Right atrium auricular region (tissue), 2 donors: ENCODE measurements at regions not wholly inside any gene's neighbourhood (a gene's known extent, or its start where the extent isn't known, plus 50 kb on each side); places are given as distances from the start of the nearest gene placed in this dataset.

ENCODE experiments used
- DNase-seq: peaks from one replicate; pipeline ENCODE4 v3.0.0-alpha.2; 2019; ENCODE audit warnings: low spot score
- H3K27ac ChIP-seq, 2 donors: fragments of 200-600 bp; sonication (generic); 1 replicate in 1 of 2; 2 replicates in 1 of 2; pipeline ENCODE4 v1.5.1; 2016 to 2019
- H3K27me3 ChIP-seq, 2 donors: fragments of 200-600 bp; sonication (generic); one replicate each; pipeline versions ENCODE4 v1.5.1 to v1.6.0; 2017 to 2019
- H3K36me3 ChIP-seq: fragments of 200-600 bp; sonication (generic); one replicate; pipeline ENCODE4 v1.5.1; 2016
- H3K4me1 ChIP-seq, 2 donors: fragments of 200-600 bp; sonication (generic); one replicate each; pipeline versions ENCODE4 v1.5.1 to v1.6.0; 2017 to 2019
- H3K4me3 ChIP-seq, 2 donors: fragments of 200-600 bp; sonication (generic); 1 replicate in 1 of 2; 2 replicates in 1 of 2; pipeline ENCODE4 v1.5.1; 2017 to 2019; ENCODE audit warnings: mild to moderate bottlenecking in 1 of 2, moderate library complexity in 1 of 2
- H3K9me3 ChIP-seq, 2 donors: fragments of 200-600 bp; sonication (generic); one replicate each; pipeline ENCODE4 v1.5.1; 2019
- CTCF ChIP-seq, 2 donors: fragments of 200-600 bp; sonication (generic); IDR thresholded peaks; one replicate each; pipeline ENCODE4 v1.5.1; 2019; ENCODE audit warnings: antibody characterized with exemption in 2 of 2

DNA sequence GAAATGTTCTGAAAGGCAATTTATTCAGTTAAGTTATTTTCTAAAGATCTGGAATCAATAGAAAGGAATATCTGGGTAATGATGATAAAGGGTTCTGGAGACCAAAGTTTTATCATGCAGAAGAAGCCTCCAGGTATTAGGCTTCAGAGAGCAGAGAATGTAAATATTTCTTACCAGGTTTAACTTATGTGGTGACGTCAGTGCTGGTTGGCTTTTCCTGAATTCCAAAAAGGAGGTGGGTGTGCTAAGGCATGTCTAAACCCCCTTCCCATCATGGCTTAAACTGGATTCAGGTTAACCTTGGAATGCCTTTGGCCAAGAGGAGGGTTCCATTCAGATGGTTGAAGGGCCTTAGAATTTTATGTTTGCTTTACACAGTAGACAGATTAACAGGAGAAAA is 829.9 kb downstream of the NCAM2 start:
- Histone ChIP-seq H3K9me3 (no peaks in the 10 kb centered on the region), H3K27ac (no peak overlapping the region), H3K27me3 (no peaks in the 10 kb centered on the region), H3K36me3 (no peaks in the 10 kb centered on the region), H3K4me1 (no peaks in the 10 kb centered on the region), H3K4me3 (no peak overlapping the region)
- no peak for TF ChIP-seq CTCF (IDR thresholded peaks at IDR 0.05)
- DNase-seq: no peak

- H3K27ac ChIP-seq: no peak overlapping the region
- H3K27me3 ChIP-seq: no peaks in the 10 kb centered on the region
- no peak for DNase-seq
- H3K4me1 ChIP-seq: no peaks in the 10 kb centered on the region
- no peak overlapping the region for H3K4me3 ChIP-seq
- H3K9me3 ChIP-seq: no peaks in the 10 kb centered on the region
- no peaks in the 10 kb centered on the region for H3K36me3 ChIP-seq
- no peak for TF ChIP-seq CTCF (IDR thresholded peaks at IDR 0.05)
Measured at GRCh38 chr21:21831036-21831435, 832.8 kb downstream of the NCAM2 start.

DNA sequence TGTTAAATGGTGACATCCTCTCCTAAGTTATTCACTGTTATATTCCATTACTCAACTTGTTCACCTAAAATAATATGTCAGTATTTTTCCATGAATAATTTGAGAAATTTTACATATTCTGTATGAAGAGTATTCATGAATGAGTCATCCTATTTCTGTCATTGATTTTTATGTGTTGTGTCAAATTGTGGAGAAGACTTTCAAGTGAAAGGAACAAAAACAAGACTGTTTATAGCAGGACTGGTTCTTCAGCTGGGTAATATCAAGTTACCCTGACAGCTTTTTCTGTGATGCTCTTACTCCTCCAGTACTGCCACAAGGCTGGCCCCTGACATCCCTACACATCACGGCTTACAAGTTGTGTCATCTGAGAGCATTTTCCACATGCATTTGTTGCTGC is 847.7 kb downstream of the NCAM2 start:
- Histone ChIP-seq H3K4me3 (no peak overlapping the region), H3K9me3 (no peaks in the 10 kb centered on the region), H3K27me3 (no peaks in the 10 kb centered on the region), H3K4me1 (no peaks in the 10 kb centered on the region), H3K27ac (no peak overlapping the region), H3K36me3 (no peaks in the 10 kb centered on the region)
- no peak for DNase-seq
- no peak for TF ChIP-seq CTCF (IDR thresholded peaks at IDR 0.05)

GRCh38 chr21:21851205-21851604 is 853.0 kb downstream of the NCAM2 start:
- H3K27me3 ChIP-seq: no peaks in the 10 kb centered on the region
- no peak for TF ChIP-seq CTCF (IDR thresholded peaks at IDR 0.05)

DNA sequence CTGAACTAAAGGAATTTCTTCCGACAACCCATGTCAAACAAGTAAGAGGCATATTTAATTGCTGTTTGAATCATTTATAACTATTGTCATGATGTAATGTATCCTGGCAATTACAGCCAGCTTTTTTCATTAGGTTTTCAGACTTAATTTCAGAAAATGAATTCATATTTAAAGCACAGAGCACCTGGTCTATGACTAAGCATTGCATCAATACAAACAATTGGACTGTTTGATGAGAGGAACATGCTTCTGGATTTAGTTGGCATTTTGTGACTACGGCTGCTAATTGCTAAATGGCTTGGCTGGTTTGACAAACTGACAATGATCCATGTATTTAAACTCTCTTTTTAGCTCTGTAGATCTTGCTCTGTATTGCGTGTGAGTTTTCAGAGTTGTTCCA is 853.4 kb downstream of the NCAM2 start:
- Histone ChIP-seq H3K4me1 (no peaks in the 10 kb centered on the region), H3K27ac (no peak overlapping the region), H3K36me3 (no peaks in the 10 kb centered on the region), H3K4me3 (no peak overlapping the region), H3K27me3 (no peaks in the 10 kb centered on the region), H3K9me3 (no peaks in the 10 kb centered on the region)
- DNase-seq: no peak
- no peak for TF ChIP-seq CTCF (IDR thresholded peaks at IDR 0.05)

More at GRCh38 chr21:21851205-21851604, 853.0 kb downstream of the NCAM2 start:
- DNase-seq: no peak
- no peaks in the 10 kb centered on the region for H3K36me3 ChIP-seq
- H3K4me1 ChIP-seq: no peaks in the 10 kb centered on the region
- H3K27ac ChIP-seq: no peak overlapping the region
- no peaks in the 10 kb centered on the region for H3K9me3 ChIP-seq
- no peak overlapping the region for H3K4me3 ChIP-seq

DNA sequence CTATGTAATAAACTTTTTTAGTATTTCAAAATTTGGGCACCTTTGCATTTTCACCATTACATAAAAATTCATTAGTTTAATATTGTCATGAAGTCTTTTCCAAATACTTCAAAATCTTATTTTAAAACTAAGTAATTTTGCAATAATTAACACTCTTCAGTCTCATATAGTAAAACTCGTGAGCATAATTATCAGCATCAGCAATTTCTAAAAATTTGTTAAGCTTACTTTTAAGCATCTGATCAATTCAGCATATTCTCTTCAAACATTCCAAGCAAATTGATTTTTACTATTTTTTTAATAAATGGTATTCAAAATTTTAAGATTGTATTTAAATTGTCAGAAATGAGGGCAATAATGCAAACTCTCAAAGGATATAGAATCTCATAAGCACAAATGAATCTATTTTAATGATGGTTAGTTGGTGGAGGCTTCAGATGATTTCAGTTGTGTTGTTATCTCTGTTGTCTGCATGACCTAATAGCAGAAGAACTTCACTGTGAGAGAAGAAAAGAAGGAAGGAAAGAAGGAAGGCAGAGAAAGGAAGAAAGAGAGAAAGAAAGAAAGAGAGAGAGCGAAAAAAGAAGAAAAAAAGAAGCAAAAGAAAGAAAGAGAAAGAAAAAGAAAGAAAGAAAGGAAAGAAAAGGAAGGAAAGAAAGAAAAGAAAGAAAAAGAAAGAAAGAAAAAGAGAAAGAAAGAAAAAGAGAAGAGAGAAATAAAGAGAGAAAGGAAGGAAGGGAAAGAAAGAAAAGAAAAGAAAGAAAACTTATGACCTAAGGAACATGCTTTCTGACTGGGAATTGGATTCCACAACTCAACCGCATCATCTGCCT is 860.5 kb downstream of the NCAM2 start:
- TF ChIP-seq CTCF (IDR thresholded peaks at IDR 0.05): no peak
- Histone ChIP-seq H3K36me3 (no peaks in the 10 kb centered on the region), H3K27me3 (no peaks in the 10 kb centered on the region), H3K4me3 (no peak overlapping the region), H3K27ac (no peak overlapping the region), H3K4me1 (no peaks in the 10 kb centered on the region), H3K9me3 (no peaks in the 10 kb centered on the region)
- no peak for DNase-seq
